GM18520 (cell line): ENCODE measurements at regions not wholly inside any gene's neighbourhood (a gene's known extent, or its start where the extent isn't known, plus 50 kb on each side); places are given as distances from the start of the nearest gene placed in this dataset.
A peak's percentile ranks its signal among the peaks of the same experiment; 100 is the strongest.
"Not testable (repeated sequence)": the region's sequence is repeated elsewhere in the genome, so short reads cannot be mapped to it uniquely, and the experiment has no call there.

ENCODE experiments used
- ATAC-seq: cut with Tn5 transposase; IDR thresholded peaks from one replicate; pipeline ENCODE4 v1.9.1; 2021; ENCODE audit not compliant: unreplicated experiment

- ATAC-seq: no peak
Observed at GRCh38 chr1:178572604-178573003, 59.7 kb downstream of the TEX35 start.

GRCh38 chr1:178573330-178573729 lies 60.4 kb downstream of the TEX35 start:
- peak; percentile 75 for ATAC-seq

- no peak for ATAC-seq
Observed at GRCh38 chr1:178574345-178574744, 61.4 kb downstream of the TEX35 start.

GRCh38 chr1:178575611-178576361 lies 62.9 kb downstream of the TEX35 start:
- ATAC-seq: no peak

- no peak for ATAC-seq
Observed at GRCh38 chr1:178576841-178577240, 63.9 kb downstream of the TEX35 start.

GRCh38 chr1:178577882-178578281 lies 65.0 kb downstream of the TEX35 start:
- no peak for ATAC-seq

- ATAC-seq: no peak
Observed at GRCh38 chr1:178578541-178578940, 65.6 kb downstream of the TEX35 start.

- ATAC-seq: no peak
Observed at GRCh38 chr1:178579095-178579494, 66.2 kb downstream of the TEX35 start.

- ATAC-seq: peak; percentile 33
Observed at GRCh38 chr1:178579562-178579961, 66.7 kb downstream of the TEX35 start.

GRCh38 chr1:178580096-178580495 lies 67.2 kb downstream of the TEX35 start:
- ATAC-seq: no peak

GRCh38 chr1:178580876-178581275 lies 68.0 kb downstream of the TEX35 start:
- no peak for ATAC-seq

- ATAC-seq: peak; percentile 60
Observed at GRCh38 chr1:178581351-178582303, 68.7 kb downstream of the TEX35 start.

- ATAC-seq: no peak
Observed at GRCh38 chr1:178587096-178587495, 74.2 kb downstream of the TEX35 start.

- no peak for ATAC-seq
Observed at GRCh38 chr1:178587975-178588374, 75.1 kb downstream of the TEX35 start.

GRCh38 chr1:178589042-178589441 lies 76.1 kb downstream of the TEX35 start:
- not testable (repeated sequence) for ATAC-seq

GRCh38 chr1:178591811-178592210 lies 78.9 kb downstream of the TEX35 start:
- not testable (repeated sequence) for ATAC-seq

- no peak for ATAC-seq
Observed at GRCh38 chr1:178593515-178593914, 80.6 kb downstream of the TEX35 start.

GRCh38 chr1:178594133-178594532 lies 81.2 kb downstream of the TEX35 start:
- ATAC-seq: no peak

- ATAC-seq: no peak
Observed at GRCh38 chr1:178595491-178595890, 82.6 kb downstream of the TEX35 start.

GRCh38 chr1:178599087-178599486 lies 86.2 kb downstream of the TEX35 start:
- ATAC-seq: no peak

- ATAC-seq: peak; percentile 74
Observed at GRCh38 chr1:178599745-178600144, 86.8 kb downstream of the TEX35 start.

GRCh38 chr1:178603926-178604325 lies 91.0 kb downstream of the TEX35 start:
- ATAC-seq: no peak
